A549 (cell line): ENCODE measurements at regions not wholly inside any gene's neighbourhood (a gene's known extent, or its start where the extent isn't known, plus 50 kb on each side); places are given as distances from the start of the nearest gene placed in this dataset.

Source experiments
- ATAC-seq, 2 experiments: fragments of 200-7000 bp in 1 of 2; fragments of >200 bp in 1 of 2; cut with Nextera tagmentation in 1 of 2; cut with Tn5 transposase in 1 of 2; 3 replicates each; pipeline versions ENCODE4 v1.8.0 to v1.9.1; 2018 to 2020; ENCODE audit warnings: mild to moderate bottlenecking in 1 of 2, moderate library complexity in 1 of 2
- CTCF ChIA-PET: fragments of 300-600 bp; sonication (Branson Sonifier 250); formaldehyde crosslinking; extraction: SDS; loops from one replicate; lab custom pipeline; 2021; ENCODE audit warnings: antibody characterized with exemption, inconsistent platforms; lab: Yijun Ruan, JAX
- POLR2A ChIA-PET: fragments of 350-600 bp; formaldehyde crosslinking; extraction: SDS; loops from one replicate; lab custom pipeline; 2021; ENCODE audit warnings: antibody characterized with exemption, inconsistent platforms; lab: Yijun Ruan, JAX
- DNase-seq, 2 experiments: peaks; one replicate each; pipeline versions ENCODE4 v3.0.0 to v3.0.0-alpha.2; 2011 to 2016; ENCODE audit warnings: low read depth in 1 of 2, low spot score in 1 of 2
- FAIRE-seq: peaks from 2 replicates; lab custom pipeline; 2011; peaks lifted over from hg19 to GRCh38; lab: Jason Lieb, UNC
- H3K27ac ChIP-seq, 2 experiments: fragments of >200 bp; sonication (Bioruptor Twin); formaldehyde crosslinking; 3 replicates each; pipeline ENCODE4 v1.5.1; 2016 to 2017
- H3K4me1 ChIP-seq: fragments of >200 bp; sonication (Bioruptor Twin); formaldehyde crosslinking; 3 replicates; pipeline ENCODE4 v1.6.1; 2016
- H3K4me2 ChIP-seq: fragments of >200 bp; sonication (Bioruptor Twin); formaldehyde crosslinking; 3 replicates; pipeline ENCODE4 v1.6.1; 2016
- H3K4me3 ChIP-seq: fragments of >200 bp; sonication (Bioruptor Twin); formaldehyde crosslinking; 3 replicates; pipeline ENCODE4 v1.5.1; 2016
- H3K9me3 ChIP-seq: fragments of >200 bp; sonication (Bioruptor Twin); formaldehyde crosslinking; 3 replicates; pipeline ENCODE4 v1.6.1; 2016
- BCL3 ChIP-seq: fragments of >200 bp; sonication (Bioruptor Twin); formaldehyde crosslinking; IDR thresholded peaks from 3 replicates; pipeline ENCODE4 v1.6.1; 2016
- BHLHE40 ChIP-seq: IDR thresholded peaks from 2 replicates; pipeline ENCODE4 v1.6.1; 2012; ENCODE audit warnings: low read depth, low read length, inconsistent platforms
- CBX2 ChIP-seq: fragments of 200-600 bp; sonication (generic); IDR thresholded peaks from 2 replicates; pipeline ENCODE4 v1.6.1; 2016; ENCODE audit warnings: low read depth, mild to moderate bottlenecking, borderline replicate concordance
- E2F6 ChIP-seq: IDR thresholded peaks from 2 replicates; pipeline ENCODE4 v1.6.1; 2012; ENCODE audit warnings: low read depth, borderline replicate concordance
- EHF ChIP-seq: fragments of 250-450 bp; sonication (Bioruptor Pico); IDR thresholded peaks from 2 replicates; pipeline ENCODE4 v1.5.0; 2020; ENCODE audit warnings: mild to moderate bottlenecking
- EHMT2 ChIP-seq: fragments of 200-600 bp; sonication (generic); IDR thresholded peaks from 2 replicates; pipeline ENCODE4 v1.6.1; 2016; ENCODE audit warnings: antibody characterized with exemption, low read depth, mild to moderate bottlenecking, moderate library complexity
- ELK1 ChIP-seq: fragments of 150-350 bp; IDR thresholded peaks from 2 replicates; pipeline ENCODE4 v1.6.1; 2014; ENCODE audit warnings: low read depth, mild to moderate bottlenecking, low read length
- FOSL2 ChIP-seq, 2 experiments: fragments of 450-650 bp in 1 of 2; fragments of >200 bp in 1 of 2; sonication (Bioruptor Twin) in 1 of 2; formaldehyde crosslinking; IDR thresholded peaks; 2 replicates each; pipeline versions ENCODE4 v1.5.0 to v1.6.1; 2016 to 2020; ENCODE audit warnings: mild to moderate bottlenecking in 1 of 2, moderate library complexity in 1 of 2
- HEYL ChIP-seq: fragments of 250-450 bp; sonication (Bioruptor Pico); IDR thresholded peaks from 2 replicates; pipeline ENCODE4 v1.8.0; 2021; ENCODE audit warnings: mild to moderate bottlenecking, moderate library complexity
- HOXA7 ChIP-seq: fragments of 250-450 bp; sonication (Bioruptor Pico); IDR thresholded peaks from 2 replicates; pipeline ENCODE4 v1.5.0; 2020; ENCODE audit warnings: mild to moderate bottlenecking, moderate library complexity
- JUNB ChIP-seq: fragments of >200 bp; sonication (Bioruptor Twin); formaldehyde crosslinking; IDR thresholded peaks from 2 replicates; pipeline ENCODE4 v1.6.1; 2016
- KDM1A ChIP-seq: fragments of 200-600 bp; sonication (generic); IDR thresholded peaks from 2 replicates; pipeline ENCODE4 v1.6.1; 2016; ENCODE audit warnings: low read depth, mild to moderate bottlenecking
- KDM5A ChIP-seq: fragments of 200-600 bp; sonication (generic); IDR thresholded peaks from 2 replicates; pipeline ENCODE4 v1.6.1; 2016; ENCODE audit warnings: antibody characterized with exemption, mild to moderate bottlenecking
- MAFK ChIP-seq: fragments of 450-650 bp; IDR thresholded peaks from 2 replicates; pipeline ENCODE4 v1.6.1; 2014; ENCODE audit not compliant: partially characterized antibody
- MAZ ChIP-seq: fragments of 150-350 bp; IDR thresholded peaks from 2 replicates; pipeline ENCODE4 v1.6.1; 2014; ENCODE audit warnings: antibody characterized with exemption, low read depth, low read length, borderline replicate concordance
- MYC ChIP-seq: IDR thresholded peaks from 2 replicates; pipeline ENCODE4 v1.6.1; 2012; ENCODE audit warnings: mild to moderate bottlenecking, inconsistent platforms, low read length, improper control_type of control experiment, borderline replicate concordance
- NR3C1 ChIP-seq: fragments of >200 bp; sonication (Bioruptor Twin); formaldehyde crosslinking; IDR thresholded peaks from 3 replicates; pipeline ENCODE4 v1.6.1; 2017
- PBX3 ChIP-seq: IDR thresholded peaks from 2 replicates; pipeline ENCODE4 v1.6.1; 2012
- RFX5 ChIP-seq: fragments of 450-650 bp; IDR thresholded peaks from 2 replicates; pipeline ENCODE4 v1.7.1; 2014; ENCODE audit warnings: antibody characterized with exemption, mild to moderate bottlenecking, moderate library complexity
- RNF2 ChIP-seq: fragments of 200-600 bp; sonication (generic); IDR thresholded peaks from 2 replicates; pipeline ENCODE4 v1.6.1; 2016; ENCODE audit warnings: low read depth, mild to moderate bottlenecking, antibody characterized with exemption, moderate library complexity, borderline replicate concordance
- SMC3 ChIP-seq: fragments of >200 bp; sonication (Bioruptor Twin); formaldehyde crosslinking; IDR thresholded peaks from 3 replicates; pipeline ENCODE4 v1.6.1; 2018; ENCODE audit warnings: inconsistent platforms
- SREBF2 ChIP-seq: fragments of 450-650 bp; IDR thresholded peaks from 2 replicates; pipeline ENCODE4 v1.6.1; 2014; ENCODE audit warnings: mild to moderate bottlenecking, moderate library complexity
- WGBS: methylation state at CpG from one replicate; pipeline ENCODE4 v1.1.6; 2017; ENCODE audit errors: missing lambda C conversion rate; 5-methylcytosine and 5-hydroxymethylcytosine counted together

GRCh38 chr7:51640841-51641240, 324.2 kb upstream of the COBL start:
- ChIA-PET CTCF (interaction anchor here (1.8 kb wide), 1 partner anchor 23 kb away, joined by 3 read pairs; no protein-coding TSS in a partner anchor), POLR2A (no interaction called here)
- Histone ChIP-seq H3K4me2 (no peak overlapping the region), H3K4me1 (no peaks in the 10 kb centered on the region), H3K4me3 (no peak overlapping the region), H3K27ac (no peak overlapping the region), H3K9me3 (no peaks in the 10 kb centered on the region)
- WGBS = 48% methylated on average over 9 of the region's 9 CpGs
- no peak for FAIRE-seq
- no peak for DNase-seq
- no peak for ATAC-seq
- TF ChIP-seq RNF2 = no peak
- no peak for TF ChIP-seq BCL3
- TF ChIP-seq HEYL = no peak
- TF ChIP-seq MAZ = no peak
- no peak for TF ChIP-seq SMC3

GRCh38 chr7:51639661-51640334, 323.2 kb upstream of the COBL start:
- ChIA-PET CTCF (interaction anchor here (1.8 kb wide), 1 partner anchor 22 kb away, joined by 3 read pairs; no protein-coding TSS in a partner anchor), POLR2A (no interaction called here)
- H3K4me1 ChIP-seq = no peaks in the 10 kb centered on the region
- DNase-seq = no peak
- no peak for TF ChIP-seq MAFK
- TF ChIP-seq FOSL2 (IDR thresholded peaks at IDR 0.05) = no peak
- TF ChIP-seq FOSL2 (CRISPR knock-in tag; IDR thresholded peaks at IDR 0.05) = no peak
- TF ChIP-seq BHLHE40 = no peak
- no peak for TF ChIP-seq PBX3
- no peak for TF ChIP-seq SMC3
- TF ChIP-seq KDM1A = no peak
- TF ChIP-seq E2F6 = no peak
- TF ChIP-seq SREBF2 = no peak
- TF ChIP-seq MYC = no peak
- TF ChIP-seq RFX5 = no peak
- TF ChIP-seq HOXA7 = no peak
- no peak for TF ChIP-seq CBX2
- TF ChIP-seq NR3C1 = no peak
- TF ChIP-seq ELK1 = no peak
- no peak for TF ChIP-seq EHMT2
- no peak for TF ChIP-seq JUNB
- TF ChIP-seq KDM5A = no peak
- TF ChIP-seq BCL3 = no peak
- no peak for TF ChIP-seq HEYL
- no peak for TF ChIP-seq EHF (CRISPR knock-in tag)
- FAIRE-seq = no peak
- no peak for ATAC-seq
- no peak overlapping the region for H3K4me3 ChIP-seq
- H3K4me2 ChIP-seq = no peak overlapping the region
- no peak overlapping the region for H3K27ac ChIP-seq
- H3K9me3 ChIP-seq = no peaks in the 10 kb centered on the region
- 8% methylated on average over 12 of the region's 12 CpGs for WGBS
